Epithelial cell of prostate (primary cell): ENCODE measurements at regions not wholly inside any gene's neighbourhood (a gene's known extent, or its start where the extent isn't known, plus 50 kb on each side); places are given as distances from the start of the nearest gene placed in this dataset.
"Not testable (repeated sequence)": the region's sequence is repeated elsewhere in the genome, so short reads cannot be mapped to it uniquely, and the experiment has no call there.

Experiments
- DNase-seq: peaks from one replicate; pipeline ENCODE4 v3.0.0-alpha.2; 2011; ENCODE audit warnings: low read depth, low spot score
- H3K27ac ChIP-seq: fragments of 450-650 bp; 2 replicates; pipeline ENCODE4 v1.5.1; 2017; ENCODE audit warnings: mild to moderate bottlenecking

GRCh38 chr5:36777105-36777757 is 99.3 kb upstream of the NIPBL start:
- no peak for DNase-seq
- H3K27ac ChIP-seq = no peak overlapping the region

GRCh38 chr5:36778336-36778735 is 98.2 kb upstream of the NIPBL start:
- DNase-seq = no peak

GRCh38 chr5:36782612-36783011 is 94.0 kb upstream of the NIPBL start:
- DNase-seq, H3K27ac ChIP-seq: not testable (repeated sequence)

More at GRCh38 chr5:36778336-36778735, 98.2 kb upstream of the NIPBL start:
- no peak overlapping the region for H3K27ac ChIP-seq

GRCh38 chr5:36786448-36787012 is 90.0 kb upstream of the NIPBL start:
- DNase-seq = no peak

GRCh38 chr5:36787365-36788093 is 89.0 kb upstream of the NIPBL start:
- no peak overlapping the region for H3K27ac ChIP-seq
- no peak for DNase-seq

More at GRCh38 chr5:36786448-36787012, 90.0 kb upstream of the NIPBL start:
- no peak overlapping the region for H3K27ac ChIP-seq

- no peak overlapping the region for H3K27ac ChIP-seq
- peak; percentile 20 for DNase-seq
These were observed 85.7 kb upstream of the NIPBL start for GRCh38 chr5:36790847-36791246.

- no peak for DNase-seq
- no peak overlapping the region for H3K27ac ChIP-seq
These were observed 83.9 kb upstream of the NIPBL start for GRCh38 chr5:36792560-36793180.

- no peak for DNase-seq
- no peak overlapping the region for H3K27ac ChIP-seq
These were observed 81.2 kb upstream of the NIPBL start for GRCh38 chr5:36795366-36795765.

- DNase-seq = no peak
- H3K27ac ChIP-seq = no peak overlapping the region
These were observed 80.4 kb upstream of the NIPBL start for GRCh38 chr5:36796155-36796554.

GRCh38 chr5:36801523-36801922 is 75.0 kb upstream of the NIPBL start:
- DNase-seq = no peak

GRCh38 chr5:36802187-36802586 is 74.4 kb upstream of the NIPBL start:
- no peak for DNase-seq
- H3K27ac ChIP-seq = no peak overlapping the region

More at GRCh38 chr5:36801523-36801922, 75.0 kb upstream of the NIPBL start:
- no peak overlapping the region for H3K27ac ChIP-seq

- H3K27ac ChIP-seq, DNase-seq: not testable (repeated sequence)
These were observed 63.3 kb upstream of the NIPBL start for GRCh38 chr5:36813249-36813648.

- no peak for DNase-seq
- H3K27ac ChIP-seq = no peak overlapping the region
These were observed 60.7 kb upstream of the NIPBL start for GRCh38 chr5:36815871-36816270.

GRCh38 chr5:36820900-36821299 is 55.7 kb upstream of the NIPBL start:
- no peak for DNase-seq
- H3K27ac ChIP-seq = no peak overlapping the region

- no peak for DNase-seq
- no peak overlapping the region for H3K27ac ChIP-seq
These were observed 49.9 kb upstream of the NIPBL start for GRCh38 chr5:36826694-36827093.
